Brain microvascular endothelial cell (primary cell): ENCODE measurements at regions not wholly inside any gene's neighbourhood (a gene's known extent, or its start where the extent isn't known, plus 50 kb on each side); places are given as distances from the start of the nearest gene placed in this dataset.

Experiments
- DNase-seq: peaks from one replicate; pipeline ENCODE4 v3.0.0-alpha.2; 2020
- H3K27ac ChIP-seq: fragments of 250-450 bp; sonication (Bioruptor Pico); 2 replicates; pipeline ENCODE4 v1.5.1; 2020; ENCODE audit warnings: mild to moderate bottlenecking, moderate library complexity
- H3K27me3 ChIP-seq: fragments of 250-450 bp; sonication (Bioruptor Pico); replicated peaks from 2 replicates; pipeline ENCODE4 v1.5.1; 2020; ENCODE audit warnings: mild to moderate bottlenecking
- H3K36me3 ChIP-seq: fragments of 250-450 bp; sonication (Bioruptor Pico); replicated peaks from 2 replicates; pipeline ENCODE4 v1.5.1; 2020; ENCODE audit warnings: mild to moderate bottlenecking
- H3K4me3 ChIP-seq: 2 replicates; pipeline ENCODE4 v1.5.1; 2011; ENCODE audit warnings: low read depth, mild to moderate bottlenecking, control low read depth, low read length, moderate library complexity
- CTCF ChIP-seq: IDR thresholded peaks from 2 replicates; pipeline ENCODE4 v1.5.1; 2011; ENCODE audit warnings: low read depth, mild to moderate bottlenecking, moderate library complexity, low read length, control low read depth, inconsistent platforms; ENCODE audit errors: missing control alignments
- in situ Hi-C: cut with HindIII; loops from 2 replicates; pipeline ENCODE4 v1.10.0; 2017; ENCODE audit warnings: low sequenced_read_pairs, low pct_ligation_motif_present

- Histone ChIP-seq H3K4me3 (no peak overlapping the region), H3K27me3 (no peaks in the 10 kb centered on the region), H3K36me3 (no peaks in the 10 kb centered on the region), H3K27ac (no peak overlapping the region)
- TF ChIP-seq CTCF: no peak
- in situ Hi-C loops: no loop called here
- DNase-seq: no peak
These were observed 308.8 kb upstream of the SYT1 start for GRCh38 chr12:78555802-78556201.

GRCh38 chr12:78556651-78557050, 307.9 kb upstream of the SYT1 start:
- no peak overlapping the region for H3K27ac ChIP-seq
- in situ Hi-C loops: no loop called here
- H3K4me3 ChIP-seq: no peak overlapping the region
- no peak for TF ChIP-seq CTCF
- DNase-seq: no peak
- no peaks in the 10 kb centered on the region for H3K36me3 ChIP-seq
- no peaks in the 10 kb centered on the region for H3K27me3 ChIP-seq

GRCh38 chr12:78559416-78559815, 305.2 kb upstream of the SYT1 start:
- in situ Hi-C loops: no loop called here
- H3K4me3 ChIP-seq: no peak overlapping the region
- H3K27me3 ChIP-seq: no peaks in the 10 kb centered on the region
- H3K36me3 ChIP-seq: no peaks in the 10 kb centered on the region
- H3K27ac ChIP-seq: no peak overlapping the region
- no peak for TF ChIP-seq CTCF
- no peak for DNase-seq

GRCh38 chr12:78559886-78560285, 304.7 kb upstream of the SYT1 start:
- Histone ChIP-seq H3K27me3 (no peaks in the 10 kb centered on the region), H3K4me3 (no peak overlapping the region), H3K27ac (no peak overlapping the region), H3K36me3 (no peaks in the 10 kb centered on the region)
- in situ Hi-C loops: no loop called here
- DNase-seq: no peak
- no peak for TF ChIP-seq CTCF

- no peak for DNase-seq
- TF ChIP-seq CTCF: no peak
- Histone ChIP-seq H3K27me3 (no peaks in the 10 kb centered on the region), H3K27ac (no peak overlapping the region), H3K4me3 (no peak overlapping the region), H3K36me3 (no peaks in the 10 kb centered on the region)
- in situ Hi-C loops: no loop called here
These were observed 303.9 kb upstream of the SYT1 start for GRCh38 chr12:78560633-78561032.

- Histone ChIP-seq H3K4me3 (no peak overlapping the region), H3K27me3 (no peaks in the 10 kb centered on the region), H3K36me3 (no peaks in the 10 kb centered on the region), H3K27ac (no peak overlapping the region)
- DNase-seq: peak; percentile 10
- TF ChIP-seq CTCF: peak; percentile 44
- in situ Hi-C loops: no loop called here
These were observed 302.0 kb upstream of the SYT1 start for GRCh38 chr12:78562368-78563205.
